GM21423 (cell line): ENCODE measurements at regions not wholly inside any gene's neighbourhood (a gene's known extent, or its start where the extent isn't known, plus 50 kb on each side); places are given as distances from the start of the nearest gene placed in this dataset.

Source experiments
- ATAC-seq: cut with Tn5 transposase; IDR thresholded peaks from one replicate; pipeline ENCODE4 v1.9.1; 2021; ENCODE audit warnings: mild to moderate bottlenecking, moderate library complexity; ENCODE audit not compliant: unreplicated experiment

DNA sequence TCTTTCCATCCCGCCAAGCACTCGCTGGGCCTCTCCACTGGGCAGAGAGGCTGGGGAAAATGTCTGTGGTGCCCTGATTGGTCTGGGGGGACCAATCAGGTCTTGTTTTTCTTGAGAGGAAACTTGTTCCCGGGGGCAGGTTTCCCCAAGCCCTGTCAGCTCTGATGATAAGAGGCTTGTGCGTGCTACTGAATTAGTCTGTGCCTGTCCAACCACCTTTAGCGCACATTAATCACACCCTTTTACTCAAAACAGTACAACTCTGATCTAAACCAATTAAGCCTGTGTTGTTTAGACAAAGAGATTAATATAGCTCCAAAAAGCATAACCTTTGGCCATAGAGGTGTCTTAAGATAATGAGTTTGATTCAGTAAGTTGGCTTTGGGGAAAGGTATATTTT is 580.4 kb downstream of the VRK1 start:
- no peak for ATAC-seq

- ATAC-seq, result no peak
Observed at GRCh38 chr14:97379091-97379531, 581.9 kb downstream of the VRK1 start.

DNA sequence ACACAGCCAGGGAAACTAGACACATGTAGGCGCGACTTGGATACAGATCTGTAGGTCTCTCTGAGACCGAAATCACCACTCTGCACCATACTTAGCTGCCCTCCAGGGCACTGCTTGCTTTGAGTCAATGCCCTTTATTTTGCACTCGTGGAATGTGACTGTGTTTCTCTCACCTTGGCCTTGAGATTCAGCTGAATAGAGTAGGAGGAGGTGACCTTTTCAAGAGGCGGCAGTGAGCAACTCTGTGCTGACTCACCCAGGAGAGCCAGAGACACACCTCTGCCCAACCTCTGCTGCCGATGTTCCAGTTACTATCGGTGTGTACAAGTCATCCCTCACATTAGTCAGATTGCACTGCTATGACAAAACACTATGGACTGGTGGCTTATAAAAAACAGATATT is 583.4 kb downstream of the VRK1 start:
- ATAC-seq, result no peak

- ATAC-seq, result no peak
Observed at GRCh38 chr14:97381309-97381708, 584.1 kb downstream of the VRK1 start.

GRCh38 chr14:97382616-97383226 is 585.5 kb downstream of the VRK1 start:
- ATAC-seq, result no peak

DNA sequence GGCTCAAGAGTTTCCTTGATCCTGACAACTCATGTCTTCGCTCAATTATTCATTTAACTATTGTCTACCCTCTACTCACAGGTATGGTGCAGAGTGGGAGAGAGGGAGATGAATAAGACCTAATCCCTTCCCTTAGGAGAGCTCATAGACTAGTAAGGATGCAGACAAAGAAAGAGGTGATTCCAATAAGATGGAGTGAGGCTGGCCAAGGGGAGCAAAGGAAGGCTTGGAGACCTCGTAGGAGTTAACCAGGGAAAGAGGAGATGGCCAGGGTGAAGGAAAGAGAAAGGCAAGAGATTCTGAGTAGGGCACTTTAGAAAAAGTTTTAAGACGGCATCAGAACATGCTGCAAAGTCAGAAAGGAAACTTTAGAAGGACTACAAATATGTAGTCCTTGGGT is 588.5 kb downstream of the VRK1 start:
- no peak for ATAC-seq

DNA sequence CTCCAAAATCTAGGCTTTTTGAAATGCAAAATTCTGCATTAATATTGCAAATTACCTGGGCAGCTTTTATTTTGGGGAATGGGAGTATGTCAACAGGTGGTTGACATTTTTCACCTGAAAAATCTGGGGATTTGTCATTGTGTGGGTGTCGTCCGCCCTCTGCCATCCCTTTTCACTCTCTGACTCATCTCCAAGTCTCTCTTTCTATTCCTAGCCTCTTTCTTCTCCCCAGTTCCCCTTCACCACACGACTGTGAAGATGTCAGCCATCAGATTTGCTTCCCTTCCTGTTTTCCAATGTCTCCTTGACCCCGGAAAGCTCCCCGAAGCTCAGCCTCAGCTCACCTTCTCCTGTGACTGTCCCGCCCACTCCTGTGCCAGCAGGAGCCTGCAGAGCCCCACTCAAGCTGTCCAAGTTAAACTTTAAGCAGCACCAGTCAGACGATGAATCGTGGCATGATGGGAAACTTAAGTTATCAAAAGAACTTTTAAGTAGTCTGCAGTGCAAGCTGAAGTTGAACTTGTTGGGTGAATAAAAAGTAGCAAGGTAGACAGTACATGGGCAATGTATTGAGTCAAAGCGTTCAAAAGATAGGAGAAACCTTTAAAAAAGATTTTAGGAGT is 590.2 kb downstream of the VRK1 start:
- ATAC-seq, result no peak

DNA sequence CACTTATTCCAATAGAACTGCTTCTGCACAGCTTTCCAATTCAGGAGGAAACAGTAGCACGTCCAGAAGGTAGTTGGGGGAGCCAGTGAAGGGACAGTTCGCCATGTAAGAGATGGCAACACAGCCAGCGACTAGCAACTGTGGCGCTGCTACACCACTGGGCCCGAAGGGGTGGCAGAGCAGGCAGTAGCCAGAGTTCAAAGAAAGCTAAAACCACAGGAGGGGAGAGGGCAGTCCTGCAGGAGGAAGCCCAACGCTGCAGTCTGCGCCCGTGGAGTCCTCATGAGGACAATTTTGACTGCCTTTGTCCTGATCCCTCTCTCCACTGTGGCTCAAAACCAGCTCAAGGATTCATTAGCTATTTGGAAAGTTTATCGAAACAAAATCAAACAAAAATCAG is 591.2 kb downstream of the VRK1 start:
- no peak for ATAC-seq

DNA sequence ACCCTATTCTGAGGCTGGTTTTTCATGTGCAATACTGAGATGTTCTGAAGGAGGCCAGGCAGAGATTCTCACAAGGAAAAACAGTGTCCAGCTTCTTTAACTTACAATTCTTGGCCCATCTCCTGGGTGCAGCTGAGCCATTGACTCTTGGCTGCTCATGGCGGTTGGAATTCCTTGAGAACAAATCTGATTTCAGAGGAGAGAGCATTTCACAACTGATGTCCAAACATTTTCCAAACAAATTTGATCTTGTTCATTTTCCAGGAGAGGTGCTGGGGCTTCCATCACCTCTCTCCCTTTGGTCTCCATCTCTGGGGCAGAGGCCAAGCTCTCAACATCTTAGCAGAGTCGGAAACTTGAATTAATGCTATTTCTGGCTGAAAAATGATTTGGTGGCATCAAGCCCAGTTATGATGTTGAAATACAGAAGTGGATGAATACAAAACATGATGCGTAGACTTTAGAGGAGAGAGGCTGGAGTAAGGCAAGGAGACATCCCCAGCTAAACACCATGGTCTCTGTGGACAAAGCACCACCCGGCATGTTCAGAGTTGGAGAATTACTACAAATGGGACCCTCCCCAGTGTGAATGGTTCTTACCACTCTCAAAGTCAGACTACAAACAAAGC is 593.0 kb downstream of the VRK1 start:
- ATAC-seq, result no peak

- no peak for ATAC-seq
Observed at GRCh38 chr14:97393244-97393643, 596.1 kb downstream of the VRK1 start.

GRCh38 chr14:97395068-97395467 is 597.9 kb downstream of the VRK1 start:
- ATAC-seq, result no peak

DNA sequence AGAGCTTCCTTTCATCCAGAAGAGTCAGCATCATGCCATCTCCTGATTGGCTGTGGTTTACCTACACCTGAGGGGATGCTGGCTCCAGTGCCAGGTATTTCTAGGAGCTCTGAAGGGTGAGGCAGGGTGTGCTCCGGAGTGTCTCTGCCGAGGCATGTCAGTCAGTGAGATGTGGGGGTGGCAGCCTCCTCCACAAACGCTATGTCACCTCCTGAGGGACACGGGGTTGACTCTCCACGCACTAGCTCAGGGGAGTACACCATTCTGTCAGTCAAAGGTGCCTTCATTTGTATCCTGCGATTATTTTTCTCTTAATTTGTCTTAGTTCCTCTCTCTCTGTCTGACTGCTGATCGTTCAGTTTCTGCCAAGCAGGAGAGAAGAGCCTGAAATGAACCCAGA is 604.5 kb downstream of the VRK1 start:
- no peak for ATAC-seq

DNA sequence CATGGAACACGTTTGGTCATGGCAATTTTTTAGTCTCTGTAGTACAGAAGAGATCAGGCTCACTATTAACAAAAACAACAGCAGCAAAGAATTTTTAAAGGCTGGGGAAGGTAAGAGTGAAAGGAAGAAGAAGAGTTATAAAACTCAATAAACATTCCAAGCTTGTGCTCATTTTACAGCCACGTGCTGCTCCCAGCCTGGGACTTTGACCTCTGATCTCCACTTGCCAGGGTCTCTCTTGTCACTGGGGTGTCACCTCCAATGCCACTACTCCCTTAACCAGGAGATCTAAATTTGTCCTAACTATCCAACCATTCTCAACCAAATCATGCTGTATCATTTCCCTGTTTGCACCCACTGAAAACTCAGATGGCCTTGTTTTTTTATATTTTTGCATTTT is 605.1 kb downstream of the VRK1 start:
- ATAC-seq, result no peak

GRCh38 chr14:97407701-97408407 is 610.7 kb downstream of the VRK1 start:
- no peak for ATAC-seq

- ATAC-seq, result no peak
Observed at GRCh38 chr14:97408503-97408902, 611.3 kb downstream of the VRK1 start.

GRCh38 chr14:97408937-97409815 is 612.0 kb downstream of the VRK1 start:
- ATAC-seq, result no peak

GRCh38 chr14:97410667-97411620 is 613.8 kb downstream of the VRK1 start:
- no peak for ATAC-seq

- no peak for ATAC-seq
Observed at GRCh38 chr14:97411938-97412612, 614.9 kb downstream of the VRK1 start.

DNA sequence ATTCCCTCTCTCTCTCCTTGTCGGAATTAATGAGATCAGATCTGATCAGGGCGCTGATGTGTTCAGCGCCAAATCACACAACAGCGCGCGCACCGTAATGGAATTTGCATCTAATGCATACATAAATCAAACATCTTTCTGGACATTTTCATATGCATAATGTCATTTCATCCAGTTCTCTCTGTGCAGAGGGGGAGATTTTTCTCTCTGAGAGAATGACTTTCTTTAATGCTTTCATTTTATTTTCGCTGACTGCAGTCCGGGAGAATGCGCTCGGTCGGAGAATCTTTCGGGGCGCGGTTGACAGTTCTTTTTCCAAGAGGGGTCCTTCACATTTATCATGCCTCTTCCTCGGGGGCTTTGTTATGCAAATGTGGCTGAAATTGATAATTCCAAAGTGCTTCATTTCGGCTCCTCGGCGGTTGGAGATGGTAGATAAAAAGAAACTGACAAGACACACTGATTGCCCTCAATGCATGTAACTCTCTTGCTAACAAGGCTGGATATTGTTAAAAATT is 615.9 kb downstream of the VRK1 start:
- ATAC-seq, result no peak
